Hematopoietic multipotent progenitor cell treated with erythropoietin and hydrocortisone succinate and interleukin-3 and kit ligand, for 15 days (in vitro differentiated cells): ENCODE measurements at regions not wholly inside any gene's neighbourhood (a gene's known extent, or its start where the extent isn't known, plus 50 kb on each side); places are given as distances from the start of the nearest gene placed in this dataset.
"Not testable (repeated sequence)": the region's sequence is repeated elsewhere in the genome, so short reads cannot be mapped to it uniquely, and the experiment has no call there.

Source experiments
- DNase-seq: peaks from one replicate; pipeline ENCODE4 v3.0.0-alpha.2; 2015; ENCODE audit warnings: low spot score

DNA sequence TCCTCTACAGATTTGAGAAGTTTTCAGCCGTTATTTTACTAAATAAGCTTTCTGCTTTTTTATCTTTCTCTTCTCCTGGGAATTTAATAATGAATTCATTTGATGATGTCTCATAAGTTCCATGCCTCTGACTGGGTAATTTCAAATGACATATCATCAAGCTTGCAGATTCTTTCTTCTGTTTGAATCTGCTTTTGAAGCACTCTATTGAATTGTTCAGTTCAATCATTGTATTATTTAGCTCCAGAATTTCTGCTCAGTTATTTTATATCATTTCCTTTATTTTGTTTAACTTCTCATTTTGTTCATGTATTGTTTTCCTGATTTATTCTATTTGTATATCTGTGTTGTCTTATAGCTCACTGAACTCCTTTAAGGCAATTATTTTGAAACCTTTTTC lies 196.9 kb upstream of the CNTNAP2 start:
- DNase-seq = no peak

- no peak for DNase-seq
These were observed 199.8 kb upstream of the CNTNAP2 start for GRCh38 chr7:145916776-145917175.

DNA sequence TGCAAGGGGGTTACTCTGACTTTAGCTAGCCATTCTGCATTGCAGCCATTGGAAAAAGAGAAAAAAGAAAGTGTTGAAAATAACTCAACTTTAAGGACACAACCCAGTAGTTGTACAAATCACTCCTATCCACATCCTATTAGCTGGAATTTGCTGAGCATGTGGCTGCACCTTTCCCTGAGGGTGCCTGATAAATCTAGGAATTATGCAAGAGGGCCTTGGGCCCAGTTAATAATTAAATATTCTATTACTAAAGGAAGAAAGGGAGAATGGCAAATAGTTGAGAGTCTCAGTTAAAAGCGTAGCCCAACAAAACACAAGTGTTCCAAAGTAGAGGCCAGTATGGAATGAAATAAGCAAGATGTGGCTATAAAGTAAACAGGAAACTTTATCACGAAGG lies 200.9 kb upstream of the CNTNAP2 start:
- DNase-seq = no peak

DNA sequence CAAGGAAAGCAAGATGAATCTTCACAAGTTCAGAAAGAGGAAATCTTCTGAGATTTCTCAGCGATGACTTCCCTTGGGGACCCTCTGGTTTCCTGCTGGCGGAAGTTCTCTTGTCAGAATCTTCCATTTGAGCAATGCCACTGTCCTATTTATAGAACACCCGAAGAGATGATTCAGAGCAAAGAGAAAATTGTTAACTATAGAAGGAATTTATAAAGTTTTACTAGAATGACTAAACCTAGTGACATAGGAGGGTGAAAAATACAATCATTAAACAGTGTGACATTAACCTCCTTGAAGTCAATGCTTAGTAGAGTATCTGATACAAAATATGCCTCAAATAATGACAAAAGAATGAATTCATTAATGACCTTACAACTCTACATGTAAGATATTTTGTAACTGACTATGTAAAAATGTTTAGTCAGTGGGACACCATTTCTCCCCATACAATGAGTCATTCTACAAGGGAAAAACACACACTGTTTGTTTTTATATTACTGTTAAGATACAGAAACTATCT lies 206.5 kb upstream of the CNTNAP2 start:
- no peak for DNase-seq

GRCh38 chr7:145903658-145904057 lies 212.9 kb upstream of the CNTNAP2 start:
- DNase-seq = no peak

DNA sequence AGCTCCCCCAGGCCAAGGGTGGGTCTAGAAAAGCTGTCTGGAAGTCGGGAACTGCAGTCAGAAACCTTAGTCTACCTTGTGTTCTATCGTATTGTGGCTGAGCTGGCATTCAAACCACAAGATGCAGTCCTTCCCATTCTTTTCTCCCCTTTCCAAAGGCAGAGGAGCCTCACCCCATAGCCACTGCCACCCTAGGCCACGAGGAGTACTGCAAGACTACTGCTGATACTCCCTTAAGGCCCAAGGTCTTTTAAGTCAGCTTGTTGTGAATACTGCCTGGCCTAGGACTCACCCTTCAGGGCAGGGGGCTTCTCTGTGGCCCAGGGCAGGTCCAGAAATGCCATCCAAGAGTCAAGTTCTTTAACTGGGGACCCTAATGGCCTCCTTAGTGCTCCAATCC lies 214.5 kb upstream of the CNTNAP2 start:
- no peak for DNase-seq

GRCh38 chr7:145899938-145900337 lies 216.7 kb upstream of the CNTNAP2 start:
- no peak for DNase-seq

DNA sequence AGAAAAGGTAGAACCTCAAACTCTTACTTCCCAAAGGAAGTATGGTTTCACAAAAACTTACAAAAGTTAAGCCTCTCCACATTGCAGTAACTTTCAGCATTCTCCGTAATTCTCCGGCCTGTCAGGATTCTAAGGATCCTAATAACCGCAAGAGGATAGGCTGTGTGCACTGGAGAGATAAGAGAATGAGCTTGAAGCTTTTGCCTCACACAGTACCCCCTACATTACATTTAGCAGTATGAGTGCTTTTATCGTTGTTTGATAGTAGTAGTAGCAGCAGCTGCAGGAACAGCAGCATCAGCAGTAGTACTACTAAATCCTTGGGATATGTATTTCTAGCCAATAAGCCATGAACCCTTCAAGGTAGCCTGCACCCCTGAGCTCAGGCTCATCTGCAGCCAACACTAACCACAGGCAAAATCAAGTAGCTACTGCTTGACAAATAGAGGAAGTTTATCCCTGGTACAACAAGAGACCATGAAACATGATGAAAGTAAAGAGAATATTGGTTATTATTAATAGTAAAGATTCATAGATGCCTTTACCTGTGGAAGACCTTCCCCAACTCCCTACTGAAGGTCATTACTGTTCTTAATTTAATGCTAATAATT lies 222.6 kb upstream of the CNTNAP2 start:
- no peak for DNase-seq

GRCh38 chr7:145884716-145885514 lies 231.7 kb upstream of the CNTNAP2 start:
- DNase-seq = no peak

DNA sequence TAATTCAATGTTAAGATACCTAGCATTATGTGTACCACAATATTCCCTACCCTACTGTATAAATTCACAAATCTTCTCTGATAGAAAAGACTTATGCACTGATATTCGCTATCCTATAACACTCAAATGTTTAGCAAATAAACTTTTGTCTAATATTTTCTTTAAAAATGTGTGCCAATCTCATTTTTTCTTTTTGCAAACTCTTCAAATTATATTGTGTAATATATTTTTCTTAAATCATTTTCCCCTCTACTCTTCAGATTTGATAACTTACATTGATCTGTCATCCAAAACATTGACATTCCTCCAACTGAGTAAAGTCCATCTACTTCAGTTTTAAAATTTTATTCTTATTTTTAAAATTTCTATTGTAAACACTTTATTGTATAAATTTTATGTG lies 240.2 kb upstream of the CNTNAP2 start:
- no peak for DNase-seq

GRCh38 chr7:145875267-145875666 lies 241.3 kb upstream of the CNTNAP2 start:
- no peak for DNase-seq

DNA sequence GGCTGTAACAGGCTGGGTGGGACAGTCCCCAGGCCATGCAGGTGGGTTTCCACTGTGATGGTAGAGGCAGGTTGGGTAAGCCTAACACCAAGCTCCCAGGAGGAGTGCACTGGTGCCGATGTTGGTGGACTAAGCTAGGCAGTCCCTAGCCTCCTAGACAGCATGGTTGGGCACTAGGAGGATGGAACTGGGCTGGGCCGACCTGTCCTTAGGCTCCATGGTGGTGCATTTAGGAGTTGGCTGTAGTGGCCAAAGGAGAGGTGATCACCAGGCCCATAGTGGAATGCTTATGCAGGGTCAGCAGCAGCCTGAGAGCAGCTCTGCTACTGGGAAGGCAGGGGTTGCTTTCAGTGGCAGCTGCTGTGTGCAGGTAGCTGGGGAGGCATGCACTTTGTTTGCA lies 247.7 kb upstream of the CNTNAP2 start:
- DNase-seq = no peak

DNA sequence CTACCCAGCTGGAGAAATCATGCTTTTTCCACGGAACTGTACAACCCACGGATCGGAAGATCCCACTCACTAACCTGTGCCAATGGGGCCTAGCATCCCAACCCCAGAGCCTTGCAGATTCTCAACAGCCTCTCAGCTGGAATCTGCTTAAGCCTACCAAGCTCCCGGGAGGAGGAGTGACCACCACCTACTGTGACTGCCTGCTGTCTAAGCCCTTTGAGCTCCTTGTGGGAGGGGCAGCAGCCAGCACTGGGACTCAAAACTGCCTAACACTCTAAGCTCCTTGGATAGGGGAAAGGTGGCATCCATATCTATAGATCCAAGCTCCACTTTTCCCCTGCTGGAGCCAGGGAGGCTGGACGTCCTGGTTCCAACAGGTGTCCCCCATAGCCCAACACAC lies 254.4 kb upstream of the CNTNAP2 start:
- no peak for DNase-seq

- DNase-seq = no peak
These were observed 255.8 kb upstream of the CNTNAP2 start for GRCh38 chr7:145860809-145861208.

DNA sequence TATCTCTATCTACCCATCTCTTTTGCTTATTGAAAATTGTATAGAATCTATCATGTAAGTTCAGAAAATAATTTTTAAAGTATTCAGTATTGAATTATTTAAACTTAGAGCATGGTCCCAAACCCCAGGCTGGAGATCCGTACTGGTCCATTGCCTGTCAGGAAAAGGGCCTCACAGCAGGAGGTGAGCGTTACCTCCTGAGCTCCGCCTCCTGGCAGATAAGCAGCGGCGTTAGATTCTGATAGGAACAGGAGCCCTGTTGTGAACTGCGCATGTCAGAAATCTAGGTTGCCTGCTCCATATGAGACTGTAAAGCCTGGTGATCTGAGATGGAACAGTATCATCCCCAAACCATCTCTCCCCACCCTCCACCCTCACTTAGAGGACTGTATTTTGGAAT lies 266.0 kb upstream of the CNTNAP2 start:
- DNase-seq = no peak

DNA sequence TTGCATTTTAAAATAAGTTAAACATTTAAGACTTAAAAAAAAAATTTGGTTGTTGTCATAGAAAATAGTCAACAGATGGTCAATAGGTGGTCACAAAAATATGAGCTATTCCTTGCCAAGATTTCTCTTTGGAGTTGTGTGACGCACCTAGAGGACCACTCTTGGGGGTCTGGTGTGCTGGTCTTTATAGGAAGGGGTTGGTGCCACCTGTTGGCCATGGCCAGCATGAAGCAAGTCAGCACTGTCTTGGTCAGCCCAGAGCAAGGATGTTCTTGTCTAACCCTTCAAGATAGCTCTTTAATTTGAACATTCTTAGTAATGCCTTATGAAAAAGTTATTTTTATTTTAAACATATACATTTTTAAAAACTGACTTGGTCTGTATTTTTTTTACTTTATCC lies 267.9 kb upstream of the CNTNAP2 start:
- DNase-seq = no peak

DNA sequence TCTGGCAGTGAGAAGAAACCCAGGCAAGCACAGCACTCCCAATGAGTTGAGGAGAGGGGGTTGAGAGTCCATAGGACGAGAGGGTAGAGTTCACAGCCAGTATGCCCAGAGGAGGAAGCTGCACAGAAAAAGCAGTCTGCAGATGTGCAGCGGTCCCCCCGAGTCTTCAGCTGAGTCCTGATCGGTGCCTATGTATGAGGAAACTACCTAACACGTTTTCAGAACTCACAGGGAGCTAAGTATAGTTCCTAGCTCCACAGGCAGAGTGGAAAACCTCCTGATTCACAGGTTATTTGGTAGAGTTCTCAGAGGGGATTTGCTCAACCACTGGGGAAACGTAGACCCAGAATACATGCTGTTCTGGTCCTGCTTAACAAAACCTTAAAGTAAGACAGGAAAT lies 271.3 kb upstream of the CNTNAP2 start:
- DNase-seq = no peak

GRCh38 chr7:145839814-145840213 lies 276.8 kb upstream of the CNTNAP2 start:
- DNase-seq = no peak

- no peak for DNase-seq
These were observed 284.9 kb upstream of the CNTNAP2 start for GRCh38 chr7:145831616-145832206.

- DNase-seq = no peak
These were observed 298.9 kb upstream of the CNTNAP2 start for GRCh38 chr7:145817687-145818086.

GRCh38 chr7:145812218-145812617 lies 304.4 kb upstream of the CNTNAP2 start:
- DNase-seq = no peak

DNA sequence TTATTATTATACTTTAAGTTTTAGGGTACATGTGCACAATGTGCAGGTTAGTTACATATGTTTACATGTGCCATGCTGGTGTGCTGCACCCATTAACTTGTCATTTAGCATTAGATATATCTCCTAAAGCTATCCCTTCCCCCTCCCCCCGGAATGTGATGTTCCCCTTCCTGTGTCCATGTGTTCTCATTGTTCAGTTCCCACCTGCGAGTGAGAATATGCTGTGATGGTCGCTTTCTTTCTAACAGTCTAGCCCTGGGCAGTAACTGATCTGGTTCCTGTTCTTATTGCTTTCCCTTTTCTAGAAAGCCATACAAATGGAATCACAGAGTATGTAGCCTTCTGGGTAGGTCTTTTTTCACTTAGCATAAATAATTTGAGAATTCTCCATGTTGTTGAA lies 311.1 kb upstream of the CNTNAP2 start:
- DNase-seq = not testable (repeated sequence)

DNA sequence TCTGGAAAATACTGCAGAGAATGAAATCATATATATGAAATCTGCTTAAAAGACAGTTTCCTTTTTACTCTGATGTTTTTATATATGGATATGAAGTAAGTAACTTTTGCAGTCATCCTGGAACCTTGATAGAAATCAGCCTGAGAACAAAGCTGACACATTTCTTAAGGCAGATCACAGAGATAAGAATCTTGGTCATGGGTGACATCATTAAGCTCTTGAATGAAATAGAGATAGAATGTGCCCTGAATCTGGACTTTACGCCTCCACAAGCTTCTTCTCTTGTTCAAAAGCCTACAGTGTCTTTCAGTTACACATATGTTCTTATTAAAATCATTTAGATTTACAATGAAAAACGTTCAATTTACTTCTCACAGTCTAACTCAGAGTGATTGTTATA lies 319.1 kb upstream of the CNTNAP2 start:
- DNase-seq = no peak
